ENCODE measurements at regions not wholly inside any gene's neighbourhood (a gene's known extent, or its start where the extent isn't known, plus 50 kb on each side); places are given as distances from the start of the nearest gene placed in this dataset.

DNA sequence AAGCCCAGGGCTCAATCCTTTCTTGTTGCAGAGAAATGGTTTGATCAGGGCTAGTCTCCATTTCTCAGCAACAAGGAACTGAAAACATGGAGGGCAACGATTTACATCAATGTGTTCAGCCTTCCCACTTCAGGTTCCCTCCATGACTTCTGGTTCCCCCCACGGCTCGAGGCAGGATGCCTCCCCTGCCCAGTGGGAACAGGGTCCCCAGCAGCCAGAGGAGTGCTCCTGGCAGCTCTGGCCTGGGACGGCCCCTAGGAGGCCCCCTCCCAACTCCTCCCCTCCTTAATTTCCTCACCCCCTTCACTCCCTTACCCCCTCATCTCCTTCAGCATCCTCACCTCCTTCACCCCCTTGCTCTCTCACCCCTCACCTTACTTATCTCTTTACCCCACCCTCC, 283.8 kb downstream of the CDC5L start:
- no peak for DNase-seq (ENCODE audit: low read depth, low spot score)
- TF ChIP-seq, protein P1, sequence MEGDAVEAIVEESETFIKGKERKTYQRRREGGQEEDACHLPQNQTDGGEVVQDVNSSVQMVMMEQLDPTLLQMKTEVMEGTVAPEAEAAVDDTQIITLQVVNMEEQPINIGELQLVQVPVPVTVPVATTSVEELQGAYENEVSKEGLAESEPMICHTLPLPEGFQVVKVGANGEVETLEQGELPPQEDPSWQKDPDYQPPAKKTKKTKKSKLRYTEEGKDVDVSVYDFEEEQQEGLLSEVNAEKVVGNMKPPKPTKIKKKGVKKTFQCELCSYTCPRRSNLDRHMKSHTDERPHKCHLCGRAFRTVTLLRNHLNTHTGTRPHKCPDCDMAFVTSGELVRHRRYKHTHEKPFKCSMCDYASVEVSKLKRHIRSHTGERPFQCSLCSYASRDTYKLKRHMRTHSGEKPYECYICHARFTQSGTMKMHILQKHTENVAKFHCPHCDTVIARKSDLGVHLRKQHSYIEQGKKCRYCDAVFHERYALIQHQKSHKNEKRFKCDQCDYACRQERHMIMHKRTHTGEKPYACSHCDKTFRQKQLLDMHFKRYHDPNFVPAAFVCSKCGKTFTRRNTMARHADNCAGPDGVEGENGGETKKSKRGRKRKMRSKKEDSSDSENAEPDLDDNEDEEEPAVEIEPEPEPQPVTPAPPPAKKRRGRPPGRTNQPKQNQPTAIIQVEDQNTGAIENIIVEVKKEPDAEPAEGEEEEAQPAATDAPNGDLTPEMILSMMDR (IDR thresholded peaks at IDR 0.05; ENCODE audit: insufficient read depth, low read length, missing control alignments): no peak
- ChIA-PET POLR2A (no interaction called here), CTCF (interaction anchor here (1.1 kb wide), 1 partner anchor 10 kb away, joined by 3 read pairs; no protein-coding TSS in a partner anchor)
- H3K4me3 ChIP-seq (ENCODE audit: low read depth, low read length): no peak overlapping the region

DNA sequence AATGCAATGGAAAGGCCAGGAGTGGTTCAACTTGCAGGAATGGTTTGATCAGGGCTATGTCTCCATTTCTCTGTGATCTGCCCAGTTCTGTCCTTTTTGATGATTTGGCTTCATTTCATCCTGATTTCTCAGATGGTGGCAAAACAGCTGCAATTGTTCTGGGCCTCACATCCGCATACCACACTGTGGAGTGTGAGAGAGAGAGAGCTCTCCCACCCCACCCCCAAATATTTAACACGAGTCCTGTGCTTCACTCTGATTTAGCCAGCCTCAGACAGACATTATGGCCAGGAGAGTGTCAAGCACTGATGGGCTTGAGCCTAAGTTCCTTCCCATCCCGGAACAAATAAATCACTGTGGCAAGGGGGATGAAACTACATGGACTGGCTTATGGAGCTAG, 284.6 kb downstream of the CDC5L start:
- no peak overlapping the region for H3K4me3 ChIP-seq (ENCODE audit: low read depth, low read length)
- TF ChIP-seq, protein P1 (IDR thresholded peaks at IDR 0.05; ENCODE audit: insufficient read depth, low read length, missing control alignments): no peak
- ChIA-PET POLR2A (no interaction called here), CTCF (interaction anchor here (1.1 to 1.7 kb wide), 3 partner anchors 10 to 152 kb away, joined by 3 to 4 read pairs (median 4); no protein-coding TSS in a partner anchor)
- DNase-seq (ENCODE audit: low read depth, low spot score): no peak

DNA sequence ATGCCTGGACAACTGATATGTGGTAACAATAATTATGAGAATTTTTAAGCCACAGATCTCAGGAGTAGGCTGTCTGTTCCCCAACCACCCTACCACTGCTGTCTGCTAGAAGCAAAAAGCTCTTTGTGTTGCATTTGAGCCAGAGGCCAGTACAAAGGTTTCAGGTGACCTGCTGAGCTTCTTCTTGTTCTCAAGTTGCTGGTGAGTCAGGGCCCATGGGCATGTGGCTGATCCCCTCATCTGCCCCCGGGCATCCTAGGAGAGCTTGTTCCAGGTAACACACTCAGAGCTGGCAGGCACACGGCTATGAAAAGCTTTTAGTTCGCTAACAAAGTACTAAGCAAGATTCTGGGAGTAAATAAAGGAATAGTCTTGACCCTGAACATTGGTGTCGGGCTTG, 285.3 kb downstream of the CDC5L start:
- POLR2A ChIA-PET: no interaction called here
- CTCF ChIA-PET: interaction anchor here (1.1 to 1.7 kb wide), 3 partner anchors 17 to 151 kb away, joined by 3 to 4 read pairs (median 4); no protein-coding TSS in a partner anchor
- TF ChIP-seq, protein P1 (IDR thresholded peaks at IDR 0.05; ENCODE audit: insufficient read depth, low read length, missing control alignments): no peak
- DNase-seq (ENCODE audit: low read depth, low spot score): no peak
- no peak overlapping the region for H3K4me3 ChIP-seq (ENCODE audit: low read depth, low read length)

DNA sequence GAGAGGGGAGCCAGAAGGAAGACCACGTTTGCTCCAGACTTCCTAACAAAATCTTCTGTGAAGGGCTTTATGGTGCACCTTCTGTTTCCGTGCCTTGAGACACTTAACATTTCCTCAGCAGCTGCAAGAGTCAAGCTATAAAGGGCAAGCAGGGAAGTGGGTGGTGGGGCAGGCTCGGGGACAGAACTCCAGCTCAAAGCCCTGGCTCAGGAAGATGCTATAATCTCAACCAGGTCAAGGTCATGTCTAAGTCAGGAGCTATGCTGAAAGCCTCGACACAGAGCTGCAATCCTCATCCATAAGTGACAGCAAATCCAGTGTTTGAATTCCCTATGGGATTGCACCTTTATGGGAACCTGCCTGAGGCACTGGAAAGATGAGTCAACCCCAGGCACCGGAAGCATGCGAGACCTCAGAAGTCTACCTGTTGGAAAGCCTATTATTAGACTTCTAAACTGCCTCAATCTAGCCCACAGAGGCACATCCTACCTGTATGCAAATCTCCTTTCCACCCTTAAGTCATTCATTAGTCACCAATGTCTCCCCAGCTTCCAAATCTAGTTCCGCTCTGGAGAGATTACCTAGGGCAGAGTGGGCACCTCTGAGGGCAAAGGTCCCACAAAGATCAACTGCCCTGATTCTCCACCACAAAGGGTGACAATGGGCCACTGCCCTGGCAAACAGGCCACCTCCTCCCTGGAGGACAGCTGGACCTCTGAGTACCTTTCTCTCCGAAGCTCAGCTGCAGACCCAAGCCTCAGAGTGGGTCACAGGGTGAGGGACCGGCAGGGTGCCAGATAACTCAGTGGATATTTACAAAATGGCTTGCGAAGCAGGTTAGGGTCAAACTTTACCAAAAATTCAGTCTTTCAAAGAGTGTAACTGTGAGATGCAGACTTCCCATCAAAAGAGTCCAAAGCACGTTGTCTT, 287.0 kb downstream of the CDC5L start:
- TF ChIP-seq, protein P1 (IDR thresholded peaks at IDR 0.05; ENCODE audit: insufficient read depth, low read length, missing control alignments): no peak
- CTCF ChIA-PET: no interaction called here
- POLR2A ChIA-PET: no interaction called here
- DNase-seq (ENCODE audit: low read depth, low spot score): no peak
- no peak overlapping the region for H3K4me3 ChIP-seq (ENCODE audit: low read depth, low read length)

DNA sequence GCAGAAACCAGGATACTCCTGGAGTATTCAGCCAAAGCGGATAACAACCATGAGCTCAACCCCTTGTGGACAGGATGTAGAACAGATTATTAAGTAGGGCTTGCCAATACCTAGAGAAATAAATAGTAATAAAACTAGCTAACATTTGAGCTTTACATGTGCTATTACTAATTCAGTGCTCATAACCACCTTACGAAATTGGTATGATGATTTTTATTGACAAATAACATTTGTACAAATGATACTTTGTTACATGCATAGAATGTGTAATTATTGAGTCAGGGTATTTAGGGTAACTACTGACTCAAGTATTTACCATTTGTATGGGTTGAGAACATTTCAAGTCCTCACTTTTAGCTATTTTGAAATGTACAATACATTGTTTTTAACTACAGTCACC, 287.9 kb downstream of the CDC5L start:
- POLR2A ChIA-PET: no interaction called here
- CTCF ChIA-PET: interaction anchor here (1.1 to 1.6 kb wide), 2 partner anchors 8 to 20 kb away, joined by 3 to 6 read pairs; no protein-coding TSS in a partner anchor
- TF ChIP-seq, protein P1 (IDR thresholded peaks at IDR 0.05; ENCODE audit: insufficient read depth, low read length, missing control alignments): no peak
- H3K4me3 ChIP-seq (ENCODE audit: low read depth, low read length): no peak overlapping the region
- no peak for DNase-seq (ENCODE audit: low read depth, low spot score)

DNA sequence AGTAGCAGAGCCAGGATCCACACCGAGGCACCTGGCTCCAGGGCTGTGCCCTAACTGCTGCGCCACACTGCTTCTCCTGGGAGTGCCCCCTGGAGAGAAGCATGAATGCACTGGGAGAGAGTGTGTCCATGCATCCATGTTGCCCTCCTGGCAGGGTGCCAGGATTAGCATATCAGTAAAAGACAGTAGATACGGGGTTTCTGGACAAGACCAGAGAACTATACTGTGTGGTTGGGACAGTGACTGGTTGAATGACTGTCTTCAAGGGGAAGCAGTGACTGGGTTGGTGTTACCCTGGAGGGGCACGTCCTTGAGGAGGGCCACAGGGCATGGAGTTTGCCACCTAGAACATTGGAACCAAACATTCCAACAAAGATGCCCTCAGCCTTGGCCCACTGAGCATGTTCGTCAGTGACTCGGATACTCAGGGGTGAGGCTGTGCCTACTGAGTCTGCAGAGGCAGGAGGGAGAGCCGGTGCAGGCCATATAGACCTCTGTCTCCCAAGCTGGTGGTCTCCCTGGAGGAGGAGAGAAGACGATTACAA, 288.8 kb downstream of the CDC5L start:
- TF ChIP-seq, protein P1 (IDR thresholded peaks at IDR 0.05; ENCODE audit: insufficient read depth, low read length, missing control alignments): no peak
- no peak overlapping the region for H3K4me3 ChIP-seq (ENCODE audit: low read depth, low read length)
- no peak for DNase-seq (ENCODE audit: low read depth, low spot score)
- ChIA-PET POLR2A (no interaction called here), CTCF (interaction anchor here (1.0 to 1.6 kb wide), 3 partner anchors 8 to 21 kb away, joined by 3 to 6 read pairs (median 3); no protein-coding TSS in a partner anchor)

Data from AG04449 (cell line).